ENCODE measurements at regions not wholly inside any gene's neighbourhood (a gene's known extent, or its start where the extent isn't known, plus 50 kb on each side); places are given as distances from the start of the nearest gene placed in this dataset.

- ATAC-seq (ENCODE audit: low FRiP score) (no peak), DNase-seq (no peak)
- Histone ChIP-seq H3K36me3 (ENCODE audit: control insufficient read depth in 1 of 2, insufficient read depth in 2 of 2, low read length in 1 of 2) (no peaks in the 10 kb centered on the region), H3K4me3 (ENCODE audit: low read length in 2 of 2) (no peak overlapping the region), H3K4me1 (ENCODE audit: control insufficient read depth in 1 of 2, insufficient read depth in 2 of 2, low read length in 2 of 2) (no peaks in the 10 kb centered on the region), H3K27ac (ENCODE audit: low read depth in 1 of 2, low read length in 2 of 2) (no peak overlapping the region), H3K9me3 (ENCODE audit: control insufficient read depth, low read length) (peaks cover 2% of the 10 kb centered on the region), H3K27me3 (ENCODE audit: control insufficient read depth in 1 of 2, insufficient read depth in 2 of 2, low read length in 1 of 2) (no peaks in the 10 kb centered on the region)
- intact Hi-C loops (cut with DNase I): no loop called here
- WGBS, 2 donors: 76 to 82% methylated on average over 8 of the region's 8 CpGs
These were observed 599.1 kb downstream of the CCER1 start for GRCh38 chr12:90355711-90356355.

GRCh38 chr12:90343966-90344365, 611.0 kb downstream of the CCER1 start:
- WGBS, 2 donors: 88 to 90% methylated on average over 2 of the region's 2 CpGs
- Histone ChIP-seq H3K4me1 (ENCODE audit: control insufficient read depth in 1 of 2, insufficient read depth in 2 of 2, low read length in 2 of 2) (no peaks in the 10 kb centered on the region), H3K4me3 (ENCODE audit: low read length in 2 of 2) (no peak overlapping the region), H3K27me3 (ENCODE audit: control insufficient read depth in 1 of 2, insufficient read depth in 2 of 2, low read length in 1 of 2) (no peaks in the 10 kb centered on the region), H3K27ac (ENCODE audit: low read depth in 1 of 2, low read length in 2 of 2) (no peak overlapping the region), H3K36me3 (ENCODE audit: control insufficient read depth in 1 of 2, insufficient read depth in 2 of 2, low read length in 1 of 2) (no peaks in the 10 kb centered on the region), H3K9me3 (ENCODE audit: control insufficient read depth, low read length) (no peaks in the 10 kb centered on the region)
- intact Hi-C loops (cut with DNase I): no loop called here
- DNase-seq (no peak), ATAC-seq (ENCODE audit: low FRiP score) (no peak)

GRCh38 chr12:90342081-90342480, 612.9 kb downstream of the CCER1 start:
- intact Hi-C loops (cut with DNase I): no loop called here
- H3K4me3 ChIP-seq (ENCODE audit: low read length in 2 of 2): no peak overlapping the region
- DNase-seq: no peak
- H3K27me3 ChIP-seq (ENCODE audit: control insufficient read depth in 1 of 2, insufficient read depth in 2 of 2, low read length in 1 of 2): no peaks in the 10 kb centered on the region
- H3K27ac ChIP-seq (ENCODE audit: low read depth in 1 of 2, low read length in 2 of 2): no peak overlapping the region
- no peak for ATAC-seq (ENCODE audit: low FRiP score)
- H3K36me3 ChIP-seq (ENCODE audit: control insufficient read depth in 1 of 2, insufficient read depth in 2 of 2, low read length in 1 of 2): no peaks in the 10 kb centered on the region
- no peaks in the 10 kb centered on the region for H3K9me3 ChIP-seq (ENCODE audit: control insufficient read depth, low read length)
- no peaks in the 10 kb centered on the region for H3K4me1 ChIP-seq (ENCODE audit: control insufficient read depth in 1 of 2, insufficient read depth in 2 of 2, low read length in 2 of 2)
- 53 to 61% methylated on average over 2 of the region's 2 CpGs for WGBS, 2 donors

GRCh38 chr12:90339837-90340236, 615.1 kb downstream of the CCER1 start:
- Histone ChIP-seq H3K4me1 (ENCODE audit: control insufficient read depth in 1 of 2, insufficient read depth in 2 of 2, low read length in 2 of 2) (no peaks in the 10 kb centered on the region), H3K9me3 (ENCODE audit: control insufficient read depth, low read length) (no peaks in the 10 kb centered on the region), H3K4me3 (ENCODE audit: low read length in 2 of 2) (no peak overlapping the region), H3K36me3 (ENCODE audit: control insufficient read depth in 1 of 2, insufficient read depth in 2 of 2, low read length in 1 of 2) (no peaks in the 10 kb centered on the region), H3K27me3 (ENCODE audit: control insufficient read depth in 1 of 2, insufficient read depth in 2 of 2, low read length in 1 of 2) (no peaks in the 10 kb centered on the region), H3K27ac (ENCODE audit: low read depth in 1 of 2, low read length in 2 of 2) (no peak overlapping the region)
- no peak for ATAC-seq (ENCODE audit: low FRiP score)
- intact Hi-C loops (cut with DNase I): no loop called here
- DNase-seq: no peak
- 75 to 77% methylated on average over 4 of the region's 4 CpGs for WGBS, 2 donors

GRCh38 chr12:90338365-90338764, 616.6 kb downstream of the CCER1 start:
- intact Hi-C loops (cut with DNase I): no loop called here
- DNase-seq: no peak
- WGBS, 2 donors: 78 to 80% methylated on average over 2 of the region's 2 CpGs
- no peaks in the 10 kb centered on the region for H3K27me3 ChIP-seq (ENCODE audit: control insufficient read depth in 1 of 2, insufficient read depth in 2 of 2, low read length in 1 of 2)
- H3K36me3 ChIP-seq (ENCODE audit: control insufficient read depth in 1 of 2, insufficient read depth in 2 of 2, low read length in 1 of 2): no peaks in the 10 kb centered on the region
- H3K4me1 ChIP-seq (ENCODE audit: control insufficient read depth in 1 of 2, insufficient read depth in 2 of 2, low read length in 2 of 2): no peaks in the 10 kb centered on the region
- no peak for ATAC-seq (ENCODE audit: low FRiP score)
- H3K27ac ChIP-seq (ENCODE audit: low read depth in 1 of 2, low read length in 2 of 2): no peak overlapping the region
- H3K4me3 ChIP-seq (ENCODE audit: low read length in 2 of 2): no peak overlapping the region
- H3K9me3 ChIP-seq (ENCODE audit: control insufficient read depth, low read length): no peaks in the 10 kb centered on the region

- Histone ChIP-seq H3K27me3 (ENCODE audit: control insufficient read depth in 1 of 2, insufficient read depth in 2 of 2, low read length in 1 of 2) (no peaks in the 10 kb centered on the region), H3K27ac (ENCODE audit: low read depth in 1 of 2, low read length in 2 of 2) (no peak overlapping the region), H3K9me3 (ENCODE audit: control insufficient read depth, low read length) (no peaks in the 10 kb centered on the region), H3K4me3 (ENCODE audit: low read length in 2 of 2) (no peak overlapping the region), H3K36me3 (ENCODE audit: control insufficient read depth in 1 of 2, insufficient read depth in 2 of 2, low read length in 1 of 2) (no peaks in the 10 kb centered on the region), H3K4me1 (ENCODE audit: control insufficient read depth in 1 of 2, insufficient read depth in 2 of 2, low read length in 2 of 2) (no peaks in the 10 kb centered on the region)
- ATAC-seq (ENCODE audit: low FRiP score) (no peak), DNase-seq (no peak)
- intact Hi-C loops (cut with DNase I): no loop called here
These were observed 618.0 kb downstream of the CCER1 start for GRCh38 chr12:90337018-90337417.

GRCh38 chr12:90335566-90335965, 619.4 kb downstream of the CCER1 start:
- 45 to 61% methylated on average over 1 of the region's 1 CpG for WGBS, 2 donors
- no peaks in the 10 kb centered on the region for H3K9me3 ChIP-seq (ENCODE audit: control insufficient read depth, low read length)
- H3K27ac ChIP-seq (ENCODE audit: low read depth in 1 of 2, low read length in 2 of 2): no peak overlapping the region
- DNase-seq (no peak), ATAC-seq (ENCODE audit: low FRiP score) (no peak)
- no peaks in the 10 kb centered on the region for H3K4me1 ChIP-seq (ENCODE audit: control insufficient read depth in 1 of 2, insufficient read depth in 2 of 2, low read length in 2 of 2)
- H3K4me3 ChIP-seq (ENCODE audit: low read length in 2 of 2): no peak overlapping the region
- no peaks in the 10 kb centered on the region for H3K36me3 ChIP-seq (ENCODE audit: control insufficient read depth in 1 of 2, insufficient read depth in 2 of 2, low read length in 1 of 2)
- intact Hi-C loops (cut with DNase I): no loop called here
- H3K27me3 ChIP-seq (ENCODE audit: control insufficient read depth in 1 of 2, insufficient read depth in 2 of 2, low read length in 1 of 2): no peaks in the 10 kb centered on the region

GRCh38 chr12:90333939-90334338, 621.0 kb downstream of the CCER1 start:
- no peaks in the 10 kb centered on the region for H3K9me3 ChIP-seq (ENCODE audit: control insufficient read depth, low read length)
- no peaks in the 10 kb centered on the region for H3K36me3 ChIP-seq (ENCODE audit: control insufficient read depth in 1 of 2, insufficient read depth in 2 of 2, low read length in 1 of 2)
- H3K4me1 ChIP-seq (ENCODE audit: control insufficient read depth in 1 of 2, insufficient read depth in 2 of 2, low read length in 2 of 2): no peaks in the 10 kb centered on the region
- H3K27ac ChIP-seq (ENCODE audit: low read depth in 1 of 2, low read length in 2 of 2): no peak overlapping the region
- no peak for ATAC-seq (ENCODE audit: low FRiP score)
- intact Hi-C loops (cut with DNase I): no loop called here
- no peaks in the 10 kb centered on the region for H3K27me3 ChIP-seq (ENCODE audit: control insufficient read depth in 1 of 2, insufficient read depth in 2 of 2, low read length in 1 of 2)
- no peak overlapping the region for H3K4me3 ChIP-seq (ENCODE audit: low read length in 2 of 2)
- no peak for DNase-seq

GRCh38 chr12:90333424-90333823, 621.6 kb downstream of the CCER1 start:
- H3K4me3 ChIP-seq (ENCODE audit: low read length in 2 of 2): no peak overlapping the region
- intact Hi-C loops (cut with DNase I): no loop called here
- H3K4me1 ChIP-seq (ENCODE audit: control insufficient read depth in 1 of 2, insufficient read depth in 2 of 2, low read length in 2 of 2): no peaks in the 10 kb centered on the region
- 43 to 49% methylated on average over 2 of the region's 2 CpGs for WGBS, 2 donors
- H3K27ac ChIP-seq (ENCODE audit: low read depth in 1 of 2, low read length in 2 of 2): no peak overlapping the region
- DNase-seq (no peak), ATAC-seq (ENCODE audit: low FRiP score) (no peak)
- no peaks in the 10 kb centered on the region for H3K27me3 ChIP-seq (ENCODE audit: control insufficient read depth in 1 of 2, insufficient read depth in 2 of 2, low read length in 1 of 2)
- H3K36me3 ChIP-seq (ENCODE audit: control insufficient read depth in 1 of 2, insufficient read depth in 2 of 2, low read length in 1 of 2): no peaks in the 10 kb centered on the region
- no peaks in the 10 kb centered on the region for H3K9me3 ChIP-seq (ENCODE audit: control insufficient read depth, low read length)
